ENCODE measurements at regions not wholly inside any gene's neighbourhood (a gene's known extent, or its start where the extent isn't known, plus 50 kb on each side); places are given as distances from the start of the nearest gene placed in this dataset.

DNA sequence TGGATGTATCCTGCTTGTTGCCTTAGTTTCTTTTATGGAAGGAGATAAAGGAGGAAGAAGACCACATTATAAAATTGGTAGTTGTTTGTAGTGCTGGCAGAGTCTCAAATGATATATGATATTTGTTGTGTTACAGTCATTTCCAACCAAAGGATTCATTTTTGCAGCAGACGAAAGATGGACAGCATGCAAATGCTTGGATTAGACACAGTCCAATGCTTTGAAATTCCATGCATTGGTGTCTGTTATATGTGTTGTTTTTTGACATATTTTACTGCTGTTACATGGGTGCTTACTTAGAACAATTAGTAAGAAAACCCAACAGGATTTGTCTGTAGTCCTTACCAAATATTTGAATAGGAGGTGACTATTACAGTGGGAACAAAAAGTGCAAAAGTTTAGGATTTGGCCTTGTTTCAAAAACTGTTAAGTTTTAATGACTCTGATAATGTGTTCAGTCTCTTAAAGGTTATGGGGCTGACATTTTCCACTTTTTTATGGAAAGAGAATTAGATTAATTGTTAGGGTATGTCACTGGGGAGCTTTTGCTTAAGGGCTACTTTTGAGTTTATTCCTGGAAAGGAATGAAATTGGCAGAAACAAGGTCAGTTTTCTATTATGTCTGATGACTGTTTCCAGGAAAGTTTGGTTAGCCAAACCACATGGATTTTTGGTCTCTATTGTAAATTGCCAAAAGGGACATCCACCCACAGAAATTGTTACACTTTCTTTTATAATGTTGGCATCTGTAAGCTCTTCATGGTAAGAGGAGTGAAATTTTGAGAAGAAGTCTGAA lies 229.4 kb upstream of the MMADHC start:
- Histone ChIP-seq H3K79me2 (ENCODE audit: low read length) (no peaks in the 10 kb centered on the region), H2AFZ (ENCODE audit: low read length) (peak overlapping the region; percentile 51; the same call in 1 of the 2 replicates), H3K9ac (ENCODE audit: low read length) (no peak overlapping the region), H3K9me3 (ENCODE audit: low read length) (no peaks in the 10 kb centered on the region), H3K27ac (ENCODE audit: low read length) (no peak overlapping the region), H3K27me3 (ENCODE audit: low read length) (no peaks in the 10 kb centered on the region), H3K36me3 (ENCODE audit: low read depth, low read length) (no peaks in the 10 kb centered on the region), H3K4me3 (ENCODE audit: low read length) (no peak overlapping the region), H3K4me1 (ENCODE audit: insufficient read depth, low read length) (peaks cover 11% of the 10 kb centered on the region), H3K4me2 (ENCODE audit: low read length) (no peak overlapping the region), H3F3A (ENCODE audit: low read length, unreplicated experiment) (no peaks in the 10 kb centered on the region), H3K9me2 (replicated peaks; ENCODE audit: low read length) (0 out of 2 replicates have a peak, but pooled peaks cover 4% of the 10 kb centered on the region), H4K20me1 (ENCODE audit: low read length) (no peaks in the 10 kb centered on the region)
- no TSS peak for BruUV-seq (replicated peaks)
- ChIA-PET CTCF (no interaction called here), POLR2A (ENCODE audit: unreplicated experiment) (interaction anchor here (0.6 kb wide), 1 partner anchor 17 kb away, joined by 5 read pairs; no protein-coding TSS in a partner anchor)
- intact Hi-C loops (cut with micrococcal nuclease): loop anchor here (5.0 to 10.0 kb wide), 2 partner anchors 108 to 350 kb away; no protein-coding TSS in a partner anchor
- ATAC-seq (peak; percentile 70), DNase-seq (peak; percentile 7)
- no peak for TF ChIP-seq EZH2phosphoT487 (IDR thresholded peaks at IDR 0.05; ENCODE audit: borderline replicate concordance, low read length)
- TF ChIP-seq, protein P1, sequence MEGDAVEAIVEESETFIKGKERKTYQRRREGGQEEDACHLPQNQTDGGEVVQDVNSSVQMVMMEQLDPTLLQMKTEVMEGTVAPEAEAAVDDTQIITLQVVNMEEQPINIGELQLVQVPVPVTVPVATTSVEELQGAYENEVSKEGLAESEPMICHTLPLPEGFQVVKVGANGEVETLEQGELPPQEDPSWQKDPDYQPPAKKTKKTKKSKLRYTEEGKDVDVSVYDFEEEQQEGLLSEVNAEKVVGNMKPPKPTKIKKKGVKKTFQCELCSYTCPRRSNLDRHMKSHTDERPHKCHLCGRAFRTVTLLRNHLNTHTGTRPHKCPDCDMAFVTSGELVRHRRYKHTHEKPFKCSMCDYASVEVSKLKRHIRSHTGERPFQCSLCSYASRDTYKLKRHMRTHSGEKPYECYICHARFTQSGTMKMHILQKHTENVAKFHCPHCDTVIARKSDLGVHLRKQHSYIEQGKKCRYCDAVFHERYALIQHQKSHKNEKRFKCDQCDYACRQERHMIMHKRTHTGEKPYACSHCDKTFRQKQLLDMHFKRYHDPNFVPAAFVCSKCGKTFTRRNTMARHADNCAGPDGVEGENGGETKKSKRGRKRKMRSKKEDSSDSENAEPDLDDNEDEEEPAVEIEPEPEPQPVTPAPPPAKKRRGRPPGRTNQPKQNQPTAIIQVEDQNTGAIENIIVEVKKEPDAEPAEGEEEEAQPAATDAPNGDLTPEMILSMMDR (conservative IDR thresholded peaks at IDR 0.05; ENCODE audit: low read depth, low read length): no peak
- no peak for TF ChIP-seq EZH2 (IDR thresholded peaks at IDR 0.05; ENCODE audit: low read length, unreplicated experiment)

DNA sequence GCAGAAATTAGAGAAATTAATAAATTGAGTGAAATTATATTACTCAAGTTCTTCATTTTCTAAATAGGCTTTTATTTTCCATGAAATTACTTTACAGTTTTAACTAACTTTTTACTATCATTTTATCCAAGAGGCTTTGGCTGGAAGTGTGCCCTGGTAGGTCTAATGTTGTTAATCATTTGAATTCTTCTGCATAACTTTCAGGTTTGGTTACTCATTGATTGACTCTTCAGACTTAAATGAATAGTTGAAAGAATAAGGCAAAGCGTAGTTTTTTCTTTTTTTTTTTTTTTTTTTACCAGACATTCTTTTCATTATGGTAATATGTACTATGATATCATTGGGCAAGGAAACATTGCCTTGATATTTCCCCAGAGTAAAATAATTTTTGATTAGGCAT lies 228.4 kb upstream of the MMADHC start:
- intact Hi-C loops (cut with micrococcal nuclease): loop anchor here (5.0 to 10.0 kb wide), 2 partner anchors 109 to 351 kb away; no protein-coding TSS in a partner anchor
- no peaks in the 10 kb centered on the region for H3K79me2 ChIP-seq (ENCODE audit: low read length)
- H3F3A ChIP-seq (ENCODE audit: low read length, unreplicated experiment): no peaks in the 10 kb centered on the region
- H3K4me3 ChIP-seq (ENCODE audit: low read length): no peak overlapping the region
- no peak overlapping the region for H3K4me2 ChIP-seq (ENCODE audit: low read length)
- H3K9me3 ChIP-seq (ENCODE audit: low read length): no peaks in the 10 kb centered on the region
- ATAC-seq (no peak), DNase-seq (no peak)
- H2AFZ ChIP-seq (ENCODE audit: low read length): no peak overlapping the region
- peaks cover 11% of the 10 kb centered on the region for H3K4me1 ChIP-seq (ENCODE audit: insufficient read depth, low read length)
- H3K36me3 ChIP-seq (ENCODE audit: low read depth, low read length): no peaks in the 10 kb centered on the region
- no peak overlapping the region for H3K9ac ChIP-seq (ENCODE audit: low read length)
- POLR2A ChIA-PET (ENCODE audit: unreplicated experiment): no interaction called here
- no peak overlapping the region for H3K27ac ChIP-seq (ENCODE audit: low read length)
- 0 out of 2 replicates have a peak, but pooled peaks cover 4% of the 10 kb centered on the region for H3K9me2 ChIP-seq (replicated peaks; ENCODE audit: low read length)
- CTCF ChIA-PET: no interaction called here
- H3K27me3 ChIP-seq (ENCODE audit: low read length): no peaks in the 10 kb centered on the region
- no TSS peak for BruUV-seq (replicated peaks)
- TF ChIP-seq, protein P1 (conservative IDR thresholded peaks at IDR 0.05; ENCODE audit: low read depth, low read length): no peak
- TF ChIP-seq EZH2phosphoT487 (IDR thresholded peaks at IDR 0.05; ENCODE audit: borderline replicate concordance, low read length) (no peak), EZH2 (IDR thresholded peaks at IDR 0.05; ENCODE audit: low read length, unreplicated experiment) (no peak)
- H4K20me1 ChIP-seq (ENCODE audit: low read length): no peaks in the 10 kb centered on the region

GRCh38 chr2:149814901-149815300 lies 227.3 kb upstream of the MMADHC start:
- H3F3A ChIP-seq (ENCODE audit: low read length, unreplicated experiment): no peaks in the 10 kb centered on the region
- no peak for ATAC-seq
- H3K27me3 ChIP-seq (ENCODE audit: low read length): no peaks in the 10 kb centered on the region
- H3K4me1 ChIP-seq (ENCODE audit: insufficient read depth, low read length): peaks cover 11% of the 10 kb centered on the region
- 0 out of 2 replicates have a peak, but pooled peaks cover 4% of the 10 kb centered on the region for H3K9me2 ChIP-seq (replicated peaks; ENCODE audit: low read length)
- CTCF ChIA-PET: no interaction called here
- H3K27ac ChIP-seq (ENCODE audit: low read length): no peak overlapping the region
- no peaks in the 10 kb centered on the region for H3K36me3 ChIP-seq (ENCODE audit: low read depth, low read length)
- no peaks in the 10 kb centered on the region for H3K79me2 ChIP-seq (ENCODE audit: low read length)
- BruUV-seq (replicated peaks): no TSS peak
- no peak overlapping the region for H3K4me3 ChIP-seq (ENCODE audit: low read length)
- no peak overlapping the region for H3K9ac ChIP-seq (ENCODE audit: low read length)
- H3K4me2 ChIP-seq (ENCODE audit: low read length): no peak overlapping the region
- no peak overlapping the region for H2AFZ ChIP-seq (ENCODE audit: low read length)
- no peaks in the 10 kb centered on the region for H4K20me1 ChIP-seq (ENCODE audit: low read length)
- POLR2A ChIA-PET (ENCODE audit: unreplicated experiment): no interaction called here
- TF ChIP-seq EZH2 (IDR thresholded peaks at IDR 0.05; ENCODE audit: low read length, unreplicated experiment): no peak
- TF ChIP-seq, protein P1 (conservative IDR thresholded peaks at IDR 0.05; ENCODE audit: low read depth, low read length): no peak
- no peak for TF ChIP-seq EZH2phosphoT487 (IDR thresholded peaks at IDR 0.05; ENCODE audit: borderline replicate concordance, low read length)
- intact Hi-C loops (cut with micrococcal nuclease): loop anchor here (5.0 to 10.0 kb wide), 2 partner anchors 110 to 352 kb away; no protein-coding TSS in a partner anchor
- no peak for DNase-seq
- H3K9me3 ChIP-seq (ENCODE audit: low read length): no peaks in the 10 kb centered on the region

Data from PC-3 (cell line).